B cell (primary cell): ENCODE measurements at regions not wholly inside any gene's neighbourhood (a gene's known extent, or its start where the extent isn't known, plus 50 kb on each side); places are given as distances from the start of the nearest gene placed in this dataset.

Source experiments
- ATAC-seq: fragments of 200-7000 bp; cut with Tn5 transposase; one replicate; pipeline ENCODE4 v1.10.0; 2021; ENCODE audit warnings: low read depth, mild to moderate bottlenecking, moderate number of reproducible peaks, moderate library complexity
- CTCF ChIA-PET: fragments of 350-600 bp; sonication (Branson Sonifier 250); formaldehyde crosslinking; loops from one replicate; lab custom pipeline; 2021; ENCODE audit warnings: antibody characterized with exemption, inconsistent platforms; lab: Charles Lee
- POLR2A ChIA-PET: fragments of 350-600 bp; sonication (Branson Sonifier 250); formaldehyde crosslinking; loops from one replicate; lab custom pipeline; 2021; ENCODE audit warnings: antibody characterized with exemption; lab: Charles Lee
- DNase-seq: peaks from one replicate; pipeline ENCODE4 v3.0.0; 2013
- H2AFZ ChIP-seq: 2 replicates; pipeline ENCODE4 v1.6.1; 2012; ENCODE audit warnings: mild to moderate bottlenecking, low read depth, low read length; ENCODE audit not compliant: insufficient read depth, poor library complexity, severe bottlenecking
- H3K27ac ChIP-seq, 2 donors: 1 replicate in 1 of 2; 2 replicates in 1 of 2; pipeline ENCODE4 v1.5.1; 2012 to 2013; ENCODE audit warnings: low read length in 2 of 2, mild to moderate bottlenecking in 2 of 2, moderate library complexity in 1 of 2
- H3K27me3 ChIP-seq, 4 experiments: fragments of 200-600 bp in 1 of 4; sonication (generic) in 1 of 4; replicated peaks in 1 of 4; 1 replicate in 2 of 4; 2 replicates in 2 of 4; pipeline versions ENCODE4 v1.6.1 to v1.7.0; 2013 to 2016; ENCODE audit warnings: low read length in 3 of 4, mild to moderate bottlenecking in 2 of 4, mixed read lengths in 1 of 4, moderate library complexity in 1 of 4; ENCODE audit not compliant: insufficient read depth in 4 of 4, control insufficient read depth in 3 of 4; ENCODE audit errors: control extremely low read depth in 1 of 4
- H3K36me3 ChIP-seq, 2 experiments: replicated peaks in 1 of 2; 1 replicate in 1 of 2; 2 replicates in 1 of 2; pipeline versions ENCODE4 v1.6.1 to v1.7.1; 2013; ENCODE audit warnings: low read length in 1 of 2; ENCODE audit not compliant: insufficient read depth in 2 of 2, control insufficient read depth in 1 of 2; ENCODE audit errors: control extremely low read depth in 1 of 2, extremely low read depth in 1 of 2
- H3K4me1 ChIP-seq, 2 donors: fragments of 200-600 bp in 1 of 2; sonication (generic) in 1 of 2; 1 replicate in 1 of 2; 2 replicates in 1 of 2; pipeline versions ENCODE4 v1.5.1 to v1.6.1; 2013 to 2017; ENCODE audit warnings: low read length in 2 of 2; ENCODE audit not compliant: control insufficient read depth in 2 of 2, insufficient read depth in 2 of 2
- H3K4me2 ChIP-seq: replicated peaks from 2 replicates; pipeline ENCODE3; 2012; ENCODE audit warnings: mild to moderate bottlenecking, low read depth, low read length; ENCODE audit not compliant: poor library complexity, severe bottlenecking
- H3K4me3 ChIP-seq, 5 experiments: fragments of 200-600 bp in 1 of 5; sonication (generic) in 1 of 5; 1 replicate in 3 of 5; 2 replicates in 2 of 5; pipeline versions ENCODE4 v1.5.1 to v1.7.0; 2011 to 2016; ENCODE audit warnings: low read length in 4 of 5, mild to moderate bottlenecking in 4 of 5, low read depth in 2 of 5, control low read depth in 1 of 5, moderate library complexity in 1 of 5; ENCODE audit not compliant: insufficient read depth in 1 of 5; ENCODE audit errors: control extremely low read depth in 1 of 5, extremely low read depth in 1 of 5
- H3K79me2 ChIP-seq: fragments of 200-600 bp; sonication (generic); one replicate; pipeline ENCODE4 v1.6.0; 2016; ENCODE audit warnings: low read length; ENCODE audit not compliant: control insufficient read depth, insufficient read depth
- H3K9ac ChIP-seq: fragments of 200-600 bp; sonication (generic); 2 replicates; pipeline ENCODE4 v1.6.1; 2017; ENCODE audit warnings: mild to moderate bottlenecking, low read length, moderate library complexity
- H3K9me3 ChIP-seq, 3 donors: one replicate each; pipeline versions ENCODE4 v1.6.1 to v1.7.1; 2013; ENCODE audit warnings: low read length in 2 of 3; ENCODE audit not compliant: control insufficient read depth in 2 of 3, insufficient read depth in 1 of 3; ENCODE audit errors: control extremely low read depth in 1 of 3
- H4K20me1 ChIP-seq: 2 replicates; pipeline ENCODE4 v1.6.0; 2012; ENCODE audit warnings: mild to moderate bottlenecking, low read length; ENCODE audit not compliant: insufficient read depth, control insufficient read depth, poor library complexity, severe bottlenecking
- H3K27ac Mint-ChIP-seq: one replicate; pipeline ENCODE4 v1.8.0; 2021; ENCODE audit warnings: mixed read lengths
- H3K27me3 Mint-ChIP-seq: one replicate; pipeline ENCODE4 v1.8.0; 2021; ENCODE audit warnings: mixed read lengths
- H3K4me1 Mint-ChIP-seq: one replicate; pipeline ENCODE4 v1.8.0; 2021; ENCODE audit warnings: mixed read lengths
- H3K4me3 Mint-ChIP-seq: one replicate; pipeline ENCODE4 v1.8.0; 2021; ENCODE audit warnings: mixed read lengths
- H3K9me3 Mint-ChIP-seq: one replicate; pipeline ENCODE4 v1.8.0; 2022; ENCODE audit warnings: mixed read lengths; ENCODE audit not compliant: insufficient read depth
- CTCF ChIP-seq: fragments of 200-600 bp; IDR thresholded peaks from one replicate; pipeline ENCODE4 v1.8.0; 2022; ENCODE audit warnings: antibody characterized with exemption, mild to moderate bottlenecking
- EZH2 ChIP-seq: IDR thresholded peaks from 2 replicates; pipeline ENCODE4 v1.6.1; 2012; ENCODE audit warnings: borderline replicate concordance, low read depth, mild to moderate bottlenecking, moderate library complexity, low read length; ENCODE audit not compliant: insufficient read depth, poor library complexity, severe bottlenecking
- WGBS: methylation state at CpG from one replicate; pipeline ENCODE4 v1.1.5; 2013; ENCODE audit warnings: missing lambda C conversion rate; ENCODE audit not compliant: insufficient coverage; 5-methylcytosine and 5-hydroxymethylcytosine counted together
- intact Hi-C: fragments of 100-400 bp; cut with micrococcal nuclease; formaldehyde crosslinking; loops from one replicate; pipeline ENCODE4 v1.10.0; 2022

- no peak for TF ChIP-seq CTCF
- no peak for TF ChIP-seq EZH2
- peaks cover 8% of the 10 kb centered on the region for H3K9me3 Mint-ChIP-seq
- Histone ChIP-seq H3K79me2 (no peaks in the 10 kb centered on the region), H3K27ac (no peak overlapping the region), H3K9me3 (peaks cover 0 to 6% (median 5%) of the 10 kb centered on the region in 3 donors), H3K4me3 (no peak overlapping the region), H3K27me3 (no peaks in the 10 kb centered on the region), H3K4me2 (peak overlapping the region; percentile 19), H3K4me1 (peaks cover 16 to 18% of the 10 kb centered on the region in 2 donors), H3K9ac (no peak overlapping the region), H4K20me1 (no peaks in the 10 kb centered on the region), H2AFZ (no peak overlapping the region), H3K36me3 (no peaks in the 10 kb centered on the region)
- no peaks in the 10 kb centered on the region for H3K27me3 Mint-ChIP-seq
- no peak overlapping the region for H3K27ac Mint-ChIP-seq
- ATAC-seq, result no peak
- H3K4me1 Mint-ChIP-seq, result peaks cover 22% of the 10 kb centered on the region
- no peak for DNase-seq
- no peak overlapping the region for H3K4me3 Mint-ChIP-seq
- ChIA-PET POLR2A (no interaction called here), CTCF (no interaction called here)
- intact Hi-C loops, result no loop called here
- 25% methylated on average over 2 of the region's 2 CpGs for WGBS
Observed at GRCh38 chr6:4421837-4422236, 286.5 kb upstream of the ECI2 start.

GRCh38 chr6:4420160-4420865 lies 284.9 kb upstream of the ECI2 start:
- DNase-seq (no peak), ATAC-seq (no peak)
- no peak overlapping the region for H3K9ac ChIP-seq
- no peak overlapping the region for H2AFZ ChIP-seq
- no peak overlapping the region for H3K4me3 ChIP-seq
- H3K79me2 ChIP-seq, result no peaks in the 10 kb centered on the region
- Mint-ChIP-seq H3K27me3 (no peaks in the 10 kb centered on the region), H3K27ac (peak overlapping the region; percentile 23), H3K9me3 (peaks cover 6% of the 10 kb centered on the region), H3K4me3 (peak overlapping the region; percentile 6), H3K4me1 (peaks cover 22% of the 10 kb centered on the region)
- POLR2A ChIA-PET, result no interaction called here
- H3K4me2 ChIP-seq, result no peak overlapping the region
- H3K4me1 ChIP-seq, result peaks cover 16 to 18% of the 10 kb centered on the region in 2 donors
- no peak for TF ChIP-seq EZH2
- TF ChIP-seq CTCF, result no peak
- H3K36me3 ChIP-seq, result no peaks in the 10 kb centered on the region
- peaks cover 0 to 6% (median 5%) of the 10 kb centered on the region in 3 donors for H3K9me3 ChIP-seq
- no peak overlapping the region for H3K27ac ChIP-seq
- intact Hi-C loops, result no loop called here
- H3K27me3 ChIP-seq, result no peaks in the 10 kb centered on the region
- no peaks in the 10 kb centered on the region for H4K20me1 ChIP-seq
- 80% methylated on average over 2 of the region's 4 CpGs for WGBS
- CTCF ChIA-PET, result no interaction called here
